GM21526 (cell line): ENCODE measurements at regions not wholly inside any gene's neighbourhood (a gene's known extent, or its start where the extent isn't known, plus 50 kb on each side); places are given as distances from the start of the nearest gene placed in this dataset.
"Not testable (repeated sequence)": the region's sequence is repeated elsewhere in the genome, so short reads cannot be mapped to it uniquely, and the experiment has no call there.

Source experiments
- ATAC-seq: cut with Tn5 transposase; IDR thresholded peaks from one replicate; pipeline ENCODE4 v1.9.1; 2021; ENCODE audit warnings: moderate library complexity; ENCODE audit not compliant: unreplicated experiment, low FRiP score

- no peak for ATAC-seq
Observed at GRCh38 chr3:157921811-157922210, 184.4 kb downstream of the SHOX2 start.

GRCh38 chr3:157920822-157921700 lies 185.2 kb downstream of the SHOX2 start:
- ATAC-seq: no peak

GRCh38 chr3:157919319-157919887 lies 186.8 kb downstream of the SHOX2 start:
- ATAC-seq: no peak

GRCh38 chr3:157918402-157918801 lies 187.8 kb downstream of the SHOX2 start:
- ATAC-seq: no peak

- ATAC-seq: no peak
Observed at GRCh38 chr3:157916672-157917071, 189.5 kb downstream of the SHOX2 start.

GRCh38 chr3:157914882-157915281 lies 191.3 kb downstream of the SHOX2 start:
- ATAC-seq: no peak

- no peak for ATAC-seq
Observed at GRCh38 chr3:157913741-157914150, 192.5 kb downstream of the SHOX2 start.

GRCh38 chr3:157912514-157913451 lies 193.4 kb downstream of the SHOX2 start:
- no peak for ATAC-seq

- ATAC-seq: no peak
Observed at GRCh38 chr3:157906627-157907026, 199.6 kb downstream of the SHOX2 start.

GRCh38 chr3:157905885-157906284 lies 200.3 kb downstream of the SHOX2 start:
- ATAC-seq: no peak

- not testable (repeated sequence) for ATAC-seq
Observed at GRCh38 chr3:157902680-157903079, 203.5 kb downstream of the SHOX2 start.

GRCh38 chr3:157888040-157888439 lies 218.2 kb downstream of the SHOX2 start:
- no peak for ATAC-seq

GRCh38 chr3:157876556-157876955 lies 229.7 kb downstream of the SHOX2 start:
- no peak for ATAC-seq

- no peak for ATAC-seq
Observed at GRCh38 chr3:157872902-157873301, 233.3 kb downstream of the SHOX2 start.

GRCh38 chr3:157871838-157872460 lies 234.3 kb downstream of the SHOX2 start:
- ATAC-seq: no peak

GRCh38 chr3:157871248-157871647 lies 235.0 kb downstream of the SHOX2 start:
- no peak for ATAC-seq

- ATAC-seq: no peak
Observed at GRCh38 chr3:157868946-157869345, 237.3 kb downstream of the SHOX2 start.

- ATAC-seq: no peak
Observed at GRCh38 chr3:157868196-157868595, 238.0 kb downstream of the SHOX2 start.

- peak; percentile 91 for ATAC-seq
Observed at GRCh38 chr3:157865352-157866000, 240.7 kb downstream of the SHOX2 start.
